ENCODE measurements at regions not wholly inside any gene's neighbourhood (a gene's known extent, or its start where the extent isn't known, plus 50 kb on each side); places are given as distances from the start of the nearest gene placed in this dataset.

- Mint-ChIP-seq H3K27ac (no peak overlapping the region), H3K4me1 (ENCODE audit: low read depth) (no peaks in the 10 kb centered on the region), H3K27me3 (ENCODE audit: insufficient read depth) (no peaks in the 10 kb centered on the region), H3K4me3 (no peak overlapping the region), H3K9me3 (peaks cover 9% of the 10 kb centered on the region), H3K36me3 (ENCODE audit: low read depth) (no peaks in the 10 kb centered on the region)
- TF ChIP-seq CTCF (IDR thresholded peaks at IDR 0.05): no peak
- no peak for DNase-seq
These were observed 132.9 kb downstream of the NKX6-1 start for GRCh38 chr4:84366161-84366560.

GRCh38 chr4:84362896-84363655 is 136.0 kb downstream of the NKX6-1 start:
- H3K9me3 Mint-ChIP-seq: peaks cover 9% of the 10 kb centered on the region
- H3K27me3 Mint-ChIP-seq (ENCODE audit: insufficient read depth): no peaks in the 10 kb centered on the region
- H3K4me1 Mint-ChIP-seq (ENCODE audit: low read depth): no peaks in the 10 kb centered on the region
- no peak overlapping the region for H3K4me3 Mint-ChIP-seq
- no peak for TF ChIP-seq CTCF (IDR thresholded peaks at IDR 0.05)
- no peaks in the 10 kb centered on the region for H3K36me3 Mint-ChIP-seq (ENCODE audit: low read depth)
- no peak overlapping the region for H3K27ac Mint-ChIP-seq
- no peak for DNase-seq

- no peak for DNase-seq
- Mint-ChIP-seq H3K4me3 (no peak overlapping the region), H3K9me3 (peaks cover 41% of the 10 kb centered on the region), H3K36me3 (ENCODE audit: low read depth) (peaks cover 8% of the 10 kb centered on the region), H3K27me3 (ENCODE audit: insufficient read depth) (no peaks in the 10 kb centered on the region; the same call in 1 of the 2 replicates), H3K27ac (no peak overlapping the region), H3K4me1 (ENCODE audit: low read depth) (no peaks in the 10 kb centered on the region)
- TF ChIP-seq CTCF (IDR thresholded peaks at IDR 0.05): no peak
These were observed 156.9 kb downstream of the NKX6-1 start for GRCh38 chr4:84342161-84342560.

- Mint-ChIP-seq H3K4me1 (ENCODE audit: low read depth) (no peaks in the 10 kb centered on the region), H3K36me3 (ENCODE audit: low read depth) (peaks cover 8% of the 10 kb centered on the region), H3K9me3 (peaks cover 41% of the 10 kb centered on the region), H3K27ac (no peak overlapping the region), H3K27me3 (ENCODE audit: insufficient read depth) (no peaks in the 10 kb centered on the region; the same call in 1 of the 2 replicates), H3K4me3 (no peak overlapping the region)
- no peak for DNase-seq
- no peak for TF ChIP-seq CTCF (IDR thresholded peaks at IDR 0.05)
These were observed 157.5 kb downstream of the NKX6-1 start for GRCh38 chr4:84341559-84341958.

- no peak for TF ChIP-seq CTCF (IDR thresholded peaks at IDR 0.05)
These were observed 160.7 kb downstream of the NKX6-1 start for GRCh38 chr4:84338367-84338766.

More at GRCh38 chr4:84338367-84338766, 160.7 kb downstream of the NKX6-1 start:
- DNase-seq: no peak
- Mint-ChIP-seq H3K36me3 (ENCODE audit: low read depth) (peaks cover 4% of the 10 kb centered on the region), H3K4me3 (no peak overlapping the region), H3K9me3 (peaks cover 33% of the 10 kb centered on the region), H3K4me1 (ENCODE audit: low read depth) (no peaks in the 10 kb centered on the region), H3K27ac (no peak overlapping the region), H3K27me3 (ENCODE audit: insufficient read depth) (no peaks in the 10 kb centered on the region; the same call in 1 of the 2 replicates)

All from HFFc6 (cell line).